Activated CD4-positive, alpha-beta T cell treated with anti-CD3 and anti-CD28 coated beads, Interleukin-2, amount 10 ng/mL, durations not matched to agents 7 days and 5 days (primary cell): ENCODE measurements at regions not wholly inside any gene's neighbourhood (a gene's known extent, or its start where the extent isn't known, plus 50 kb on each side); places are given as distances from the start of the nearest gene placed in this dataset.

Source experiments
- CTCF ChIA-PET: fragments of 350-600 bp; sonication (Branson Sonifier 250); formaldehyde crosslinking; loops from one replicate; lab custom pipeline; 2021; ENCODE audit warnings: antibody characterized with exemption; lab: Charles Lee
- POLR2A ChIA-PET: fragments of 350-600 bp; sonication (Branson Sonifier 250); formaldehyde crosslinking; loops from one replicate; lab custom pipeline; 2021; ENCODE audit warnings: antibody characterized with exemption; lab: Charles Lee
- DNase-seq: peaks from one replicate; pipeline ENCODE4 v3.0.0-alpha.2; 2020
- H3K27ac Mint-ChIP-seq: one replicate; pipeline ENCODE4 v1.8.0; 2021; ENCODE audit warnings: mild to moderate bottlenecking, moderate library complexity, mixed read lengths
- H3K27me3 Mint-ChIP-seq: one replicate; pipeline ENCODE4 v1.8.0; 2021; ENCODE audit warnings: mixed read lengths
- H3K36me3 Mint-ChIP-seq: one replicate; pipeline ENCODE4 v1.8.0; 2021; ENCODE audit warnings: low read depth, mixed read lengths
- H3K4me1 Mint-ChIP-seq: one replicate; pipeline ENCODE4 v1.8.0; 2021; ENCODE audit warnings: mixed read lengths
- H3K4me3 Mint-ChIP-seq: one replicate; pipeline ENCODE4 v1.8.0; 2021; ENCODE audit warnings: mild to moderate bottlenecking, moderate library complexity, mixed read lengths
- H3K9me3 Mint-ChIP-seq: one replicate; pipeline ENCODE4 v1.8.0; 2021; ENCODE audit warnings: mixed read lengths

- Mint-ChIP-seq H3K36me3 (no peaks in the 10 kb centered on the region), H3K27ac (no peak overlapping the region), H3K4me3 (no peak overlapping the region), H3K4me1 (no peaks in the 10 kb centered on the region), H3K27me3 (no peaks in the 10 kb centered on the region), H3K9me3 (no peaks in the 10 kb centered on the region)
- ChIA-PET CTCF (no interaction called here), POLR2A (no interaction called here)
- no peak for DNase-seq
Measured at GRCh38 chr2:220885593-220885992, 686.5 kb downstream of the EPHA4 start.

- ChIA-PET CTCF (no interaction called here), POLR2A (no interaction called here)
- Mint-ChIP-seq H3K4me1 (no peaks in the 10 kb centered on the region), H3K4me3 (no peak overlapping the region), H3K9me3 (no peaks in the 10 kb centered on the region), H3K27me3 (no peaks in the 10 kb centered on the region), H3K36me3 (no peaks in the 10 kb centered on the region), H3K27ac (no peak overlapping the region)
- DNase-seq = no peak
Measured at GRCh38 chr2:220887271-220887870, 684.7 kb downstream of the EPHA4 start.

DNA sequence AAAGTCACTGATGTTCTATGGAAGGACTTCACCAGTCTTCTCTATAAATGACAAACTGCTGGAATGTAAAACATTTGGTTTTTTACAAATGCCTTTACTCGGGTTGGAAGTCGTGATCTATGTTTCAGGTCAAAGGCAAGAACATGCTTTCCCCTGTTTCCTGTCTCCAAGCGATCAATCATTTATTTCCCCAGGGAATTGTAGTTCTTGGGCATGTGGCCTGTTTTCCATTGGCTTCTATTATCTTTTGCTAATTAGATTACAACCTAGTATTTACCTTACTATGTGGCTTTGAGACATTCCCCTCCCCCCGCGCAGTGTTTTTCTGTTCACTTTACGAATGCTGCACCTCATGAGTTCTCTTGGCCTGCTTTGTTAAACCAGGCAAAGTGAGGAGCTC is 684.2 kb downstream of the EPHA4 start:
- no peak for DNase-seq
- no peaks in the 10 kb centered on the region for H3K27me3 Mint-ChIP-seq
- no peaks in the 10 kb centered on the region for H3K4me1 Mint-ChIP-seq
- H3K4me3 Mint-ChIP-seq = no peak overlapping the region
- H3K9me3 Mint-ChIP-seq = no peaks in the 10 kb centered on the region
- no peak overlapping the region for H3K27ac Mint-ChIP-seq
- ChIA-PET CTCF (no interaction called here), POLR2A (no interaction called here)
- H3K36me3 Mint-ChIP-seq = no peaks in the 10 kb centered on the region

DNA sequence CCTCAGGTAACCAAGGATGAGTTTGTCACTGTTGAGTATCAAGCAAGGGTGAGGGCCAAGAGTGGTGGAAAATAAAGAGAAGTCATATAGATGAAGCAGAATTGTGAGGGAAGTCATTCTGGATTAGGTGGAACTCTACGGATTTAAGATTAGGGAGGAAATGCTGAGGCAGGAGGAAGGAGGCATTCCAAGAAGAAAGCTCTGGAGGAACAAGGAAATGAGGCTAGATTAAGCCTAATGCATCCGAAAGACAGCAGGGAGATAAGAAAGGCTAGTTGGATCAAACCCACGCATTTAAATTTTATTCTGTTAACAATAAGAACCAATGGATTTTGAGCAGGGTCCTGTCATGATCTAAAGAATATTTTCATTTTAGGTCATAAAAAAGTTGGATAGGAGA is 681.2 kb downstream of the EPHA4 start:
- Mint-ChIP-seq H3K27ac (no peak overlapping the region), H3K27me3 (no peaks in the 10 kb centered on the region), H3K9me3 (no peaks in the 10 kb centered on the region), H3K4me1 (no peaks in the 10 kb centered on the region), H3K4me3 (no peak overlapping the region), H3K36me3 (no peaks in the 10 kb centered on the region)
- DNase-seq = no peak
- POLR2A ChIA-PET = no interaction called here
- CTCF ChIA-PET = interaction anchor here (0.6 kb wide), 1 partner anchor 206 kb away, joined by 3 read pairs; no protein-coding TSS in a partner anchor

- DNase-seq = no peak
- ChIA-PET CTCF (interaction anchor here (0.6 kb wide), 1 partner anchor 205 kb away, joined by 3 read pairs; no protein-coding TSS in a partner anchor), POLR2A (no interaction called here)
- H3K4me1 Mint-ChIP-seq = no peaks in the 10 kb centered on the region
- H3K27me3 Mint-ChIP-seq = no peaks in the 10 kb centered on the region
- H3K36me3 Mint-ChIP-seq = no peaks in the 10 kb centered on the region
- no peaks in the 10 kb centered on the region for H3K9me3 Mint-ChIP-seq
- H3K4me3 Mint-ChIP-seq = no peak overlapping the region
- H3K27ac Mint-ChIP-seq = no peak overlapping the region
Measured at GRCh38 chr2:220891405-220891804, 680.7 kb downstream of the EPHA4 start.

DNA sequence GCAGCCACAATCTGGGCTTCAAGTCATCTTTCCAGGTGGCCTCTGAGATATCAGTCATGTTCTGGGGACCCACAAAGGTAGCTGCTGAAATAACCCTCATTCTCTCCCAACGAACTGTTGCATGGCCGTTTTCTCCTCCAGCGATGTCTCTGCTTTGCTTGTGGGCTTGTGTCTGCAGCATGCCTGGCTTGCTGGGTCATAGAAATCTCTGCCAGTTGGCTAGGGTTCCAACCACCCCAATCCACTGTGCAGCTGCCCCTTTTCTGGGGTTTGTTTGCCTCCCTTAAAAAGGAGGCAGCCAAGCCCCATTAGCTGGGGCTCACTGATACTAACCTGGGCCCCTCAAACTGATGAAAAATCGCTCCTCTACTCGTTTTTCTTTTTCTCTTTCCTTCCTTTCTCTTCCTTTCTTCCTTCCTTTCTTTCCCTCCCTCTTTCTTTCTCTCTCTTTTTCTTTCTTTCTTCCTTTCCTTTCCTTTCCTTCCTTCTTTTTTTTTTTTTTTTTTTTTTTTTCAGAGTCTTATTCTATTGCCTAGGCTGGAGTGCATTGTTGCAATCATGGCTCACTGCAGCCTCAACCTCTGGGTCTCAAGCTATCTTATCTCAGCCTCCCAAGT is 680.0 kb downstream of the EPHA4 start:
- no peaks in the 10 kb centered on the region for H3K9me3 Mint-ChIP-seq
- H3K27me3 Mint-ChIP-seq = no peaks in the 10 kb centered on the region
- no peak for DNase-seq
- H3K36me3 Mint-ChIP-seq = no peaks in the 10 kb centered on the region
- H3K4me1 Mint-ChIP-seq = no peaks in the 10 kb centered on the region
- ChIA-PET POLR2A (no interaction called here), CTCF (no interaction called here)
- no peak overlapping the region for H3K27ac Mint-ChIP-seq
- H3K4me3 Mint-ChIP-seq = no peak overlapping the region

GRCh38 chr2:220893411-220893810 is 678.7 kb downstream of the EPHA4 start:
- no peak for DNase-seq
- Mint-ChIP-seq H3K36me3 (no peaks in the 10 kb centered on the region), H3K4me1 (no peaks in the 10 kb centered on the region), H3K27ac (no peak overlapping the region), H3K9me3 (no peaks in the 10 kb centered on the region), H3K27me3 (no peaks in the 10 kb centered on the region), H3K4me3 (no peak overlapping the region)
- POLR2A ChIA-PET = no interaction called here
- CTCF ChIA-PET = no interaction called here

- no peak overlapping the region for H3K4me3 Mint-ChIP-seq
Measured at GRCh38 chr2:220894069-220894468, 678.0 kb downstream of the EPHA4 start.

GRCh38 chr2:220899492-220899891 is 672.6 kb downstream of the EPHA4 start:
- Mint-ChIP-seq H3K27me3 (no peaks in the 10 kb centered on the region), H3K36me3 (no peaks in the 10 kb centered on the region), H3K4me1 (no peaks in the 10 kb centered on the region), H3K9me3 (no peaks in the 10 kb centered on the region), H3K4me3 (no peak overlapping the region), H3K27ac (no peak overlapping the region)
- POLR2A ChIA-PET = no interaction called here
- CTCF ChIA-PET = no interaction called here
- no peak for DNase-seq

More at GRCh38 chr2:220894069-220894468, 678.0 kb downstream of the EPHA4 start:
- Mint-ChIP-seq H3K36me3 (no peaks in the 10 kb centered on the region), H3K4me1 (no peaks in the 10 kb centered on the region), H3K27ac (no peak overlapping the region), H3K27me3 (no peaks in the 10 kb centered on the region), H3K9me3 (no peaks in the 10 kb centered on the region)
- ChIA-PET POLR2A (no interaction called here), CTCF (no interaction called here)
- DNase-seq = no peak

DNA sequence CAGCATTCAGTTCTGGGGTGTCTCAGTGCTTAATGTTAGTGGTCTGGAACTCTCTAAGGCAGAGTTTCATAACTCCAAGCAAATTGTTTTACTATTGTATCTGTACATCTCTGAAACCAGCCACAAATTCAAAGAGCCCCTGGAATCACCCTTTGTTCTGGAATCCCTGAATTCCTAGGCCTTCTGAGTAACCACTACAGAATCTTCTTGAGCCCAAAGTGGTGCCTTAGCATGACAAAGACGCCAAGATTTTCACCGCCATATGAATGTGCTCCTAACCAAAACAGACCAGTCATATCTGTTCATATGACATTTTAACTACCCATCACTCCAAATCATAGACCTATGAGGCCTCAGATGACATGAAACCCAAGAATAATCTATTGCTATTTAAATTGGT is 668.1 kb downstream of the EPHA4 start:
- CTCF ChIA-PET = no interaction called here
- no peaks in the 10 kb centered on the region for H3K9me3 Mint-ChIP-seq
- H3K4me1 Mint-ChIP-seq = no peaks in the 10 kb centered on the region
- H3K27me3 Mint-ChIP-seq = no peaks in the 10 kb centered on the region
- no peaks in the 10 kb centered on the region for H3K36me3 Mint-ChIP-seq
- no peak for DNase-seq
- no peak overlapping the region for H3K27ac Mint-ChIP-seq
- POLR2A ChIA-PET = no interaction called here
- H3K4me3 Mint-ChIP-seq = no peak overlapping the region

GRCh38 chr2:220913384-220913783 is 658.7 kb downstream of the EPHA4 start:
- no peak for DNase-seq
- H3K4me3 Mint-ChIP-seq = no peak overlapping the region
- POLR2A ChIA-PET = no interaction called here
- no peaks in the 10 kb centered on the region for H3K9me3 Mint-ChIP-seq
- no peaks in the 10 kb centered on the region for H3K4me1 Mint-ChIP-seq
- no peak overlapping the region for H3K27ac Mint-ChIP-seq
- no peaks in the 10 kb centered on the region for H3K27me3 Mint-ChIP-seq
- CTCF ChIA-PET = no interaction called here
- H3K36me3 Mint-ChIP-seq = no peaks in the 10 kb centered on the region

GRCh38 chr2:220915092-220915623 is 656.9 kb downstream of the EPHA4 start:
- ChIA-PET POLR2A (no interaction called here), CTCF (no interaction called here)
- Mint-ChIP-seq H3K36me3 (no peaks in the 10 kb centered on the region), H3K4me3 (no peak overlapping the region), H3K4me1 (no peaks in the 10 kb centered on the region), H3K27ac (no peak overlapping the region), H3K9me3 (no peaks in the 10 kb centered on the region), H3K27me3 (no peaks in the 10 kb centered on the region)
- no peak for DNase-seq

GRCh38 chr2:220916931-220917330 is 655.2 kb downstream of the EPHA4 start:
- Mint-ChIP-seq H3K4me3 (no peak overlapping the region), H3K4me1 (no peaks in the 10 kb centered on the region), H3K9me3 (no peaks in the 10 kb centered on the region), H3K27me3 (no peaks in the 10 kb centered on the region), H3K36me3 (no peaks in the 10 kb centered on the region), H3K27ac (no peak overlapping the region)
- ChIA-PET POLR2A (no interaction called here), CTCF (no interaction called here)
- DNase-seq = no peak
